ENCODE measurements at regions not wholly inside any gene's neighbourhood (a gene's known extent, or its start where the extent isn't known, plus 50 kb on each side); places are given as distances from the start of the nearest gene placed in this dataset.
A peak's percentile ranks its signal among the peaks of the same experiment; 100 is the strongest.

GRCh38 chr20:8073024-8073832 lies 53.7 kb upstream of the TMX4 start:
- DNase-seq = peak; percentile 94

DNA sequence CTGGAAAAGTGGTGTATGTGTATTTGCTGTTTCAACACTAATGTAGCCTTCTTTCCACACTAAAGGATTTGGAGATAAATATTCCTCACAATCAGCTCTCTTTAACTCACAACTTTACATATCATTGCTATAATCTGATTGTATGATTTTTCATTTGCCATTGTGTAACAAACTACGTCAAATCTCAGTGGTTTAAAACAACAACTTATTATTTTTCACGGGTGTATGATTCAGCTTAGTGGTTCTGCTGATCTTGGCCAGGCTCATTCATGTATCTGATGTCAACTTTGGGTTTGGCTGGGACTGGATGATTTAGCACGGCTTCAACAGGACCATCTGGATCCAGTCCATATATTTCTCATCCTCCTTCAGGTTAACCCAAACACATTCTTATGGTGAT lies 55.4 kb upstream of the TMX4 start:
- peak; percentile 37 for DNase-seq

DNA sequence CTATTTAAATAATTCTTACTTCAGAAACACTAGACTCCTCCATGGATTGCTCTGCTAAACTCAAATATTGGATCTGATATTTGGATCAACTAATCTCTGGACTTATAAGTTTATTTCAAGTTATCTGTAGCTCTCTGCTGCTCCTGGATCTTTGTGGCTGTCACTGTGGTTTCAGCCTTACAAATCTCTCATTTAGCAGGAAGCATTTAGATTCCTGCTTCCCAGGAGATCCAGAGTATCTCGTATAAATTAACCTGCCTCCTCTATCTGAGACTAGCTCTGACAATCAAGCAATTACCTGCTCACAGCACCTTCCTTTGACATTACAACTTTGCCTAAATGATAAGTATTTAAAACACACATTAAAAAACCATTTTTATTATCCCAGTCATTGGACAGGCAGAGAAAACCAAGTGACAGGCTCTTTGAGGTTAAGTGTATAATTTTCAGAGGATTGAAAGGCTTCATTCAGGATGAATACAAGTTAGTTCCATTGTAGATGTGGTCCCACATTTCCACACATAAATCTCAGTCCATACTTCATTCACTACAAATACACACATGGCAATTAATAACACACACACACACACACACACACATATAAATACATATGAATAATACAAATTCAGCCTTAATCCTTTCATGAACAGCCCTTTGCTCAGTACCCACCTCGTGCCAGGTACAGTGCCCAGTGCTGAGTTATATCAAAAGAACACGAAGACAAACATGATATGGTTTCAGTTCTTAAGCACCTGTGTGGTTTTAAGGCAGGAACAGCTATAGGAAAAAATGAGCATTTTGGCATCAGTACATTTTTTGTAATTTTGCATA lies 55.5 kb upstream of the PLCB1 start:
- DNase-seq = no peak

DNA sequence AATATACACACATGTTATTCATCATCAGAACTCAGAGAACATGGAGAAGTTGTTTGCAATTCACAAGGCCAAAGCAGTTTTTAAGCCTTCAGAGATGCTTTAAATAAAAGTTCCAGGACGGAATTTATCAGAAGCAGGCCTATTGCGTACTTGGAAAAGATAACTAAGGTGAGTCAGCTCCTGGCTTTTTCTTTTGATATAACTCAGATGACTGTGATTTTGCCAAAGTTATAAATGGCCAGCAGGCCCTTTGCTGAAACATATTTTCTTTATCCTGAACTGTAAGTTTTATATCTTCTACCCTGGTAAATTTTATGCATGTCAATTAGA lies 55.0 kb upstream of the PLCB1 start:
- peak; percentile 64 for DNase-seq

- peak; percentile 87 for DNase-seq
Observed at GRCh38 chr20:8078528-8078914, 53.5 kb upstream of the PLCB1 start.

- no peak for DNase-seq
Observed at GRCh38 chr20:8079976-8080375, 52.1 kb upstream of the PLCB1 start.

DNA sequence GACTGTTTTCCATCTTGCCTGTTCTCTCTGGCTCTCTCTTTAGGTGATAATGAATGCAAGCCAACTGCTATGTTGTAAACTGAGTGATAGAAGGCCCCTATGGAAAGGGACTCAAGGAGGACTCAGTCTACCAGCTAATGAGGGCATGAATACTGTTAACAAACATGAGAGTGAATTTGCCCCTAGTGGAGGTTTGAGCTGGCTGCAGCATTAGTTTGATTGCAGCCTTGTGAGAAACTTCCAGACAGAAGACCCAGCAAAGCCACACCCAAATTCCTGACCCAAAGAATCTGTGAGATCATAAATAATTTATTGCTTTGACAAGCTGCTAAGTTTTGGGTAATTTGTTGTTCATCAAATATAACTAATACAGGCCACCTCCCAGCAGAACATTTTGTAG lies 50.0 kb upstream of the PLCB1 start:
- DNase-seq = peak; percentile 29

Measured in NCI-H226 (cell line).